SU-DHL-6 (cell line): ENCODE measurements at regions not wholly inside any gene's neighbourhood (a gene's known extent, or its start where the extent isn't known, plus 50 kb on each side); places are given as distances from the start of the nearest gene placed in this dataset.

Source experiments
- H2AFZ ChIP-seq: fragments of 200-600 bp; sonication (generic); 2 replicates; pipeline ENCODE4 v1.6.1; 2014; ENCODE audit warnings: low read depth, mild to moderate bottlenecking, moderate library complexity, mixed read lengths, antibody characterized with exemption, low read length; ENCODE audit not compliant: severe bottlenecking
- H3F3A ChIP-seq: fragments of 200-600 bp; shearing (Covaris generic); 2 replicates; pipeline ENCODE4 v1.6.0; 2016; ENCODE audit warnings: antibody characterized with exemption, mild to moderate bottlenecking; ENCODE audit not compliant: insufficient read depth
- H3K27ac ChIP-seq: fragments of 200-600 bp; sonication (generic); 2 replicates; pipeline ENCODE4 v1.5.1; 2016; ENCODE audit warnings: low read depth, mild to moderate bottlenecking, low read length, moderate library complexity, mixed read lengths
- H3K27me3 ChIP-seq: fragments of 200-600 bp; sonication (generic), shearing (Covaris generic); 2 replicates; pipeline ENCODE4 v1.6.0; 2014; ENCODE audit warnings: mild to moderate bottlenecking, low read length
- H3K36me3 ChIP-seq: fragments of 200-600 bp; sonication (generic); 2 replicates; pipeline ENCODE4 v1.6.1; 2014; ENCODE audit warnings: mild to moderate bottlenecking, low read length, mixed read lengths
- H3K4me2 ChIP-seq: fragments of 300-600, 200-600 bp; shearing (Covaris generic), sonication (generic); 2 replicates; pipeline ENCODE4 v1.6.0; 2014; ENCODE audit warnings: low read length, low read depth, mild to moderate bottlenecking; ENCODE audit not compliant: poor library complexity, severe bottlenecking
- H3K4me3 ChIP-seq: fragments of 200-600 bp; sonication (generic); 2 replicates; pipeline ENCODE4 v1.5.1; 2014; ENCODE audit warnings: antibody characterized with exemption, low read length, mild to moderate bottlenecking, mixed read lengths; ENCODE audit not compliant: insufficient read depth, poor library complexity, severe bottlenecking
- H3K79me2 ChIP-seq: fragments of 200-600 bp; sonication (generic); 2 replicates; pipeline ENCODE4 v1.6.1; 2014; ENCODE audit warnings: mild to moderate bottlenecking, low read length, moderate library complexity; ENCODE audit not compliant: insufficient read depth
- H3K9ac ChIP-seq: fragments of 200-600 bp; sonication (generic); 2 replicates; pipeline ENCODE4 v1.7.0; 2014; ENCODE audit warnings: mild to moderate bottlenecking, low read length
- H3K9me2 ChIP-seq: fragments of 200-600 bp; sonication (generic); replicated peaks from 2 replicates; pipeline ENCODE4 v1.6.1; 2014; ENCODE audit warnings: low read length; ENCODE audit not compliant: insufficient read depth
- H3K9me3 ChIP-seq: fragments of 200-600 bp; sonication (generic); 2 replicates; pipeline ENCODE4 v1.6.1; 2014; ENCODE audit warnings: low read length, mixed read lengths; ENCODE audit not compliant: insufficient read depth
- H4K20me1 ChIP-seq: fragments of 200-600 bp; sonication (generic); 2 replicates; pipeline ENCODE4 v1.6.1; 2014; ENCODE audit warnings: low read depth, mild to moderate bottlenecking, antibody characterized with exemption, low read length, moderate library complexity, mixed read lengths
- EZH2phosphoT487 ChIP-seq: fragments of 200-600 bp; sonication (generic), shearing (Covaris generic); conservative IDR thresholded peaks from 2 replicates; pipeline ENCODE4 v1.6.1; 2018; ENCODE audit warnings: mild to moderate bottlenecking, antibody characterized with exemption, low read length, moderate library complexity, mixed read lengths
- TF ChIP-seq, protein P1 (sequence below): fragments of 200-600 bp; sonication (generic); IDR thresholded peaks from one replicate; pipeline ENCODE4 v1.5.1; 2017; ENCODE audit warnings: antibody characterized with exemption, mild to moderate bottlenecking, low read length, moderate library complexity; ENCODE audit not compliant: insufficient read depth, poor library complexity, severe bottlenecking

DNA sequence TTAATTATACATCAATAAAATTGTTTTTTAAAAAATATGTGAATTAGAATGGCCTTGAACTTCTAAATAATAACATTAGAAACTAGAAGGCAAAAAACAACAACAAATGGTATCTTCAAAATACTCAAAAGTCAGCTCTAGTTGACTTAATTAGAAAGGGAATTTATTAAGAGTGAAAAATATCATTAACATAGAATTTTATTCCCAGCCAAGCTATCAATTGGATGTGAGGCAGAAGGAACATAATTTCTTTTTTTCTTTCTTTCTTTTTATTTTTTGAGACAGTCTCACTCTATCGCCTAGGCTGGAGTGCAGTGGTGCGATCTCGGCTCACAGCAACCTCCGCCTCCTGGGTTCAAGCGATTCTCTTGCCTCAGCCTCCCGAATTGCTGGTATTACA is 51.2 kb upstream of the CAPZB start:
- H3K4me3 ChIP-seq = no peak overlapping the region
- H3K27ac ChIP-seq = no peak overlapping the region
- no peaks in the 10 kb centered on the region for H3K27me3 ChIP-seq
- no peaks in the 10 kb centered on the region for H3K36me3 ChIP-seq
- peaks cover 5% of the 10 kb centered on the region; the same call in 1 of the 2 replicates for H3K9me3 ChIP-seq
- no peaks in the 10 kb centered on the region for H4K20me1 ChIP-seq
- H3K4me2 ChIP-seq = no peak overlapping the region
- H2AFZ ChIP-seq = no peak overlapping the region
- no peaks in the 10 kb centered on the region for H3K9me2 ChIP-seq
- H3K9ac ChIP-seq = no peak overlapping the region
- H3F3A ChIP-seq = no peaks in the 10 kb centered on the region
- TF ChIP-seq EZH2phosphoT487 = no peak
- TF ChIP-seq, protein P1, sequence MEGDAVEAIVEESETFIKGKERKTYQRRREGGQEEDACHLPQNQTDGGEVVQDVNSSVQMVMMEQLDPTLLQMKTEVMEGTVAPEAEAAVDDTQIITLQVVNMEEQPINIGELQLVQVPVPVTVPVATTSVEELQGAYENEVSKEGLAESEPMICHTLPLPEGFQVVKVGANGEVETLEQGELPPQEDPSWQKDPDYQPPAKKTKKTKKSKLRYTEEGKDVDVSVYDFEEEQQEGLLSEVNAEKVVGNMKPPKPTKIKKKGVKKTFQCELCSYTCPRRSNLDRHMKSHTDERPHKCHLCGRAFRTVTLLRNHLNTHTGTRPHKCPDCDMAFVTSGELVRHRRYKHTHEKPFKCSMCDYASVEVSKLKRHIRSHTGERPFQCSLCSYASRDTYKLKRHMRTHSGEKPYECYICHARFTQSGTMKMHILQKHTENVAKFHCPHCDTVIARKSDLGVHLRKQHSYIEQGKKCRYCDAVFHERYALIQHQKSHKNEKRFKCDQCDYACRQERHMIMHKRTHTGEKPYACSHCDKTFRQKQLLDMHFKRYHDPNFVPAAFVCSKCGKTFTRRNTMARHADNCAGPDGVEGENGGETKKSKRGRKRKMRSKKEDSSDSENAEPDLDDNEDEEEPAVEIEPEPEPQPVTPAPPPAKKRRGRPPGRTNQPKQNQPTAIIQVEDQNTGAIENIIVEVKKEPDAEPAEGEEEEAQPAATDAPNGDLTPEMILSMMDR = no peak
- H3K79me2 ChIP-seq = no peaks in the 10 kb centered on the region

DNA sequence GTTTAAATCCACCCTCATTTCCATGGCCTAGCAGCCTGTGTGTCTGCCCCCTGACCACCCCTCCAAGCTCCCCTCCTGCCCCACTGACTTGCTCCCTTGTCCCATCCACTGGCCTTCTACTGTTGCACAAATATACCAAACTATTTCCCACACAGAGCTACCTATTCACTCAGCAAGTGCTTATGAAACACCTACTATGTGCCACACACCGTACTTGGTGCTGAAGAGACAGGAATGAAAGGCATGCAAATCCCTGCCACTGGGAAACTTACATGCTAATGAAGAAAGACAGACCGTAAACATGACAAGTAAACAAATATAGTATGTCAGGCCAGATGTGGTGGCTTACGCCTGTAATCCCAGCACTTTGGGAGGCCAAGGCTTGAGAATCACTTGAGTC is 49.9 kb upstream of the CAPZB start:
- TF ChIP-seq, protein P1 = no peak
- no peak for TF ChIP-seq EZH2phosphoT487
- H3K27me3 ChIP-seq = no peaks in the 10 kb centered on the region

More for the DNA sequence above, 49.9 kb upstream of the CAPZB start:
- no peaks in the 10 kb centered on the region for H3K79me2 ChIP-seq
- H3K4me2 ChIP-seq = no peak overlapping the region
- no peak overlapping the region for H3K27ac ChIP-seq
- H3K9me2 ChIP-seq = no peaks in the 10 kb centered on the region
- no peak overlapping the region for H3K4me3 ChIP-seq
- H2AFZ ChIP-seq = no peak overlapping the region
- H3K9ac ChIP-seq = no peak overlapping the region
- H3K36me3 ChIP-seq = no peaks in the 10 kb centered on the region
- no peaks in the 10 kb centered on the region for H4K20me1 ChIP-seq
- H3F3A ChIP-seq = no peaks in the 10 kb centered on the region
- H3K9me3 ChIP-seq = peaks cover 5% of the 10 kb centered on the region; the same call in 1 of the 2 replicates
